Small intestine (tissue), 7 donors: ENCODE measurements at regions not wholly inside any gene's neighbourhood (a gene's known extent, or its start where the extent isn't known, plus 50 kb on each side); places are given as distances from the start of the nearest gene placed in this dataset.

ENCODE experiments used
- DNase-seq, 2 donors: peaks; one replicate each; pipeline versions ENCODE4 v3.0.0 to v3.0.0-alpha.2; 2013
- FAIRE-seq: peaks from 2 replicates; lab custom pipeline; 2012; peaks lifted over from hg19 to GRCh38; lab: Jason Lieb, UNC
- H3K27ac ChIP-seq, 3 donors: one replicate each; pipeline ENCODE4 v1.5.1; 2013; ENCODE audit warnings: low read length in 2 of 3, mild to moderate bottlenecking in 2 of 3, control low read depth in 1 of 3, inconsistent platforms in 1 of 3, low read depth in 1 of 3, moderate library complexity in 1 of 3
- H3K27me3 ChIP-seq, 3 donors: one replicate each; pipeline ENCODE4 v1.6.1; 2013; ENCODE audit warnings: low read length in 3 of 3, inconsistent platforms in 1 of 3; ENCODE audit not compliant: control insufficient read depth in 3 of 3, insufficient read depth in 3 of 3
- H3K36me3 ChIP-seq, 3 donors: one replicate each; pipeline ENCODE4 v1.6.1; 2013; ENCODE audit warnings: low read length in 3 of 3, inconsistent platforms in 1 of 3, low read depth in 1 of 3, mild to moderate bottlenecking in 1 of 3, moderate library complexity in 1 of 3; ENCODE audit not compliant: control insufficient read depth in 3 of 3, insufficient read depth in 2 of 3
- H3K4me1 ChIP-seq, 3 donors: one replicate each; pipeline ENCODE4 v1.6.1; 2013; ENCODE audit warnings: low read length in 2 of 3, inconsistent platforms in 1 of 3, low read depth in 1 of 3, mild to moderate bottlenecking in 1 of 3, moderate library complexity in 1 of 3; ENCODE audit not compliant: control insufficient read depth in 3 of 3, insufficient read depth in 2 of 3
- H3K4me3 ChIP-seq, 3 donors: one replicate each; pipeline ENCODE4 v1.5.1; 2013; ENCODE audit warnings: low read length in 3 of 3, control low read depth in 1 of 3, inconsistent platforms in 1 of 3, low read depth in 1 of 3, mild to moderate bottlenecking in 1 of 3, moderate library complexity in 1 of 3
- H3K9me3 ChIP-seq, 2 donors: one replicate each; pipeline ENCODE4 v1.6.1; 2013; ENCODE audit warnings: low read depth in 1 of 2, low read length in 1 of 2; ENCODE audit not compliant: control insufficient read depth in 2 of 2, insufficient read depth in 1 of 2
- WGBS, 3 donors: extraction: QIAGEN DNeasy Blood & Tissue Kit; methylation state at CpG; one replicate each; pipeline ENCODE4 v1.1.7; 2013; 5-methylcytosine and 5-hydroxymethylcytosine counted together
- donor health status: healthy with polysubstance abuse.
- donor health status: control.
- donor health status: control.
- donor health status: Bipolar disorder and iron deficiency.
- donor health status: healthy.

DNA sequence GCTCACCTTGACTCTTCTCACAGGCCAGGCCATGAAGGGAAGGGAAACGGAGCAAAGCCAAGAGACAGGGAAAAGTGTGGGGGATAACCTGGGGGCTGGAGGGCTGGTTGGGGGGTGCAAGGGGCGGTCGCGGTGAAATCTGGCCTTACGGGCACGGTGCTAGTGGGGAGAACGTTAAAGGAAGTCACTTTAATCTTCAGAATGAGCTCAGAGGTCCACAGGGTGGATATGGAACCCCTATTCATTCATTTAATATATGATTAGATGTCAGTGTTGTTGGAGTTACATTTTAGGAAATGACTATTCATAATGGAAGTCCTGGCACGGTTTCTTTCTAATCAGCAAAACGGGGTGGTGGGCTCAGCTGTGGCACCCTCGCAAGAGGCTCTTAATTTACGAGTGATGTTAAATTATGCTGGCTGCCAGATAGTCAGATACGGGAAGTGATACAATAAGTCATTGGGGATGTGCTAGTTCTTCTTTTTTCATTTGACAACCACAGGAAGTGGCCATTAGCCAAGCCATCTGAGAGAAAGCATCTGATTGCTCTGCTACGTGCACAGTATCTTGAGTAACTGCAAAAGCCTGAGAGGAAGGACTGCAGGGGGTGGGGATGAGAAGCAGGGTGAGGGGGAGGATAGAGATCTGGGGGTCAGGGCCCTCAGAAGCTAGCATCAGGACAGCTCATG is 253.0 kb downstream of the QKI start:
- DNase-seq (peak; percentile 2 to 7), FAIRE-seq (no peak)
- Histone ChIP-seq H3K36me3 (no peaks in the 10 kb centered on the region), H3K4me1 (no peaks in the 10 kb centered on the region), H3K4me3 (no peak overlapping the region), H3K27ac (no peak overlapping the region), H3K27me3 (no peaks in the 10 kb centered on the region), H3K9me3 (peaks cover 0 to 4% of the 10 kb centered on the region in 2 donors)
- WGBS, 3 donors, result 53 to 76% (median 68%) methylated on average over 13 of the region's 13 CpGs

DNA sequence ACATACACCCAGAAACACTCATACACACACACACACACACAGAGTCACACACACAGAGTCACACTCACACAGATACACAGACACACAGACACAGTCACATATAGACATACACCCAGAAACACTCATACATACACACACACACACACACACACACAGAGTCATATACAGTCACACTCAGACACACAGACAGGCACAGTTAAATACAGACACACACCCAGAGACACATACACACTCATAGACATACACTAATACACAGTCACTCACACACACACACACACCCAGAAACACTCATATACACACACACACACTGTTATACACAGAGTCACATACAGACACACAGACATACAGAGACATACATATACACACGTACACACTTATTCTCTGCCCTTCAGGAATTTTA is 250.9 kb downstream of the QKI start:
- Histone ChIP-seq H3K27me3 (no peaks in the 10 kb centered on the region), H3K4me3 (no peak overlapping the region), H3K9me3 (no peaks in the 10 kb centered on the region), H3K36me3 (no peaks in the 10 kb centered on the region), H3K4me1 (no peaks in the 10 kb centered on the region), H3K27ac (no peak overlapping the region)
- 87 to 90% (median 89%) methylated on average over 1 of the region's 1 CpG for WGBS, 3 donors
- DNase-seq (no peak), FAIRE-seq (no peak)

DNA sequence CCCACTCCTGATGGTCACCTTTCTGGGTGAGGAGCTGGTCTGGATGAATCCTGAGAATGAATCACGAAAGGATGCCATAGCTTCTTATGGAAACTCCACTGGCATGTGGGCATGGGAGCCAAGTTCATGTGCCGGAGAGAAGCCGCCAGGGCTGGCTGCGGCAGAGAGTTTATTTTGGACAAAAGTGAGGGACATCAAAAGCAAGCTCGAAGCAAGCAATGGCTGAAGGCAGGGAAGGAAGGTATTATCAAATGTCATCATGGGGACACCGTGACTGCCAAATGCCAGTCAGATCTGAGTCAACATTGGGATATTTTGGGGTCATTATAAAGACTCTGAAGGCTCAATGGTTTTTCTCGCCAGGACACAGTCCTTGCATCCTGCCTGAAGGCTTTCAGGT is 249.1 kb downstream of the QKI start:
- no peak for DNase-seq
- H3K27me3 ChIP-seq, result no peaks in the 10 kb centered on the region

DNA sequence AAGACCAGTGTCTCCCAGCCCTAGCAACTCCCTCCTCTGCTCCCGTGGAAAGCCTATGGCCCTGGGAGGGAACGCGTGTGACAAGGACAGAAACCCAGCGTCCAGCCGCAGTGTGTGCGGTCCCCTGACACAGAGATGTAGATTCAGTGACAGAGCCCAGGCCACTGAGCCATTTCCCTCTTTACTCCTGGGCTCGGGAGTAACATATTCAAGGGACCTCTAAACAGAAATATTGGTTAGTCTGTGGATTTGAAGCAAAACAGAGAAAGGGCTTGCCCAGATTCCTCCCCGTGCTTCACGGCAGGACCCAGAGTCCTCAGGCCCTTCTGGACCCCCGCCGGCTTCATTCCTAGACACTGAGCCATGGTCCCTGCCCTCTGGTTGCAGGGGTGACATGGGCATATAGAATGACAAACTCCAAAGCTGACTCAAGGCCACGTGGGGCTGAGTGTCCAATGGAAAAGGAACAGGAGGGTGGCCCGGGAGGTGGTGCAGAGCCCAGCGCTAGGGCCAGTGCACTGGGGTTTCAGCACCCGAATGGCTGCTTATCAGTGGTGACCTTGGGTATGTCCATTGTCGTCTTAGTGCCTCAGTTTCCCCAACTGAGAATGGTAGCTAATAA is 248.2 kb downstream of the QKI start:
- H3K27me3 ChIP-seq, result no peaks in the 10 kb centered on the region
- H3K4me3 ChIP-seq, result no peak overlapping the region
- no peak for DNase-seq
- H3K9me3 ChIP-seq, result no peaks in the 10 kb centered on the region
- no peak overlapping the region for H3K27ac ChIP-seq
- no peaks in the 10 kb centered on the region for H3K4me1 ChIP-seq
- FAIRE-seq, result no peak
- no peaks in the 10 kb centered on the region for H3K36me3 ChIP-seq
- 87 to 92% (median 88%) methylated on average over 16 of the region's 16 CpGs for WGBS, 3 donors

More for the DNA sequence above, 249.1 kb downstream of the QKI start:
- no peak overlapping the region for H3K27ac ChIP-seq
- no peaks in the 10 kb centered on the region for H3K4me1 ChIP-seq
- H3K4me3 ChIP-seq, result no peak overlapping the region
- H3K9me3 ChIP-seq, result no peaks in the 10 kb centered on the region
- 79 to 88% (median 82%) methylated on average over 7 of the region's 7 CpGs for WGBS, 3 donors
- H3K36me3 ChIP-seq, result no peaks in the 10 kb centered on the region
- no peak for FAIRE-seq

DNA sequence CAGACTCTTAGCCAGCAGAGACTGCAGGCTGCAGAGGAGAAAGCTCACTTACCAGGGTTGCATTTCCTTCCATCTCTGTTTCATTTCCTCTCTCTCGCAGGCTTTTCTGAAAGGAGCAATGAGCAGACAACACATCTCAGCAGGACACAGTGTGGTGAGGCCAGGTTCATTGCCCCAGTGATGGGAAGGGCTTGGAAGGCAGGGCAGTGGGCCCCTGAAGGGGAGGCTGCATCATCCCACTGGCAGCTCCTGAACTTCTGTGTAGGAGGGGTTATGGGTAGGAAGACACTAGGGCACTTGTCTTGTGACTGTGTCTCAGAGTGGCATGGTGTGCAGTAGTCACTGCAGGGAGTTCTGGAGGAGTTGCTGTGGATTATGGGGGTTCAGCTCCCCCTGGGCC is 246.8 kb downstream of the QKI start:
- no peak overlapping the region for H3K4me3 ChIP-seq
- no peak for FAIRE-seq
- no peaks in the 10 kb centered on the region for H3K4me1 ChIP-seq
- WGBS, 3 donors, result 44 to 81% (median 45%) methylated on average over 1 of the region's 1 CpG
- H3K9me3 ChIP-seq, result no peaks in the 10 kb centered on the region
- no peak overlapping the region for H3K27ac ChIP-seq
- no peak for DNase-seq
- H3K27me3 ChIP-seq, result no peaks in the 10 kb centered on the region
- no peaks in the 10 kb centered on the region for H3K36me3 ChIP-seq

DNA sequence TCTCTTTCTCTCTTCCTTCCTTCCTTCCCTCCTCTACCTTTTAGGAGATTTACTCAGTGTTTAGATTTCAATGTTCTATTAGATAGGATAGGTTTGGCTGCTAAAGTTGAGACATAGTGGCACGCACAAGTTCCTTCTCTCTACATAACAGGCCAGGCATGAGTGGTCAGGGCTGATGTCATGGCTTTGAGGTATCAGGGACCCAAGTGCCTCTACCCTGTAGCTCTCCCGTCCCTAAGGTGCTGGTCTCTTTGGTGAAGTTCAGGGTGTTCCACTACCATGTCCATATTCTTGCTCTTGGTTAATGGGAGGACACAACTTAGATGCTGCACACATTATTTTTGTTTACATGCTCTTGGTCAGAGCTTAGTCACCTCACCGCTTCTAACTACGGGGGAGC is 245.3 kb downstream of the QKI start:
- DNase-seq (no peak), FAIRE-seq (no peak)
- WGBS, 3 donors, result 87 to 92% (median 87%) methylated on average over 4 of the region's 4 CpGs
- Histone ChIP-seq H3K27me3 (no peaks in the 10 kb centered on the region), H3K27ac (no peak overlapping the region), H3K4me1 (no peaks in the 10 kb centered on the region), H3K9me3 (no peaks in the 10 kb centered on the region), H3K36me3 (no peaks in the 10 kb centered on the region), H3K4me3 (no peak overlapping the region)

DNA sequence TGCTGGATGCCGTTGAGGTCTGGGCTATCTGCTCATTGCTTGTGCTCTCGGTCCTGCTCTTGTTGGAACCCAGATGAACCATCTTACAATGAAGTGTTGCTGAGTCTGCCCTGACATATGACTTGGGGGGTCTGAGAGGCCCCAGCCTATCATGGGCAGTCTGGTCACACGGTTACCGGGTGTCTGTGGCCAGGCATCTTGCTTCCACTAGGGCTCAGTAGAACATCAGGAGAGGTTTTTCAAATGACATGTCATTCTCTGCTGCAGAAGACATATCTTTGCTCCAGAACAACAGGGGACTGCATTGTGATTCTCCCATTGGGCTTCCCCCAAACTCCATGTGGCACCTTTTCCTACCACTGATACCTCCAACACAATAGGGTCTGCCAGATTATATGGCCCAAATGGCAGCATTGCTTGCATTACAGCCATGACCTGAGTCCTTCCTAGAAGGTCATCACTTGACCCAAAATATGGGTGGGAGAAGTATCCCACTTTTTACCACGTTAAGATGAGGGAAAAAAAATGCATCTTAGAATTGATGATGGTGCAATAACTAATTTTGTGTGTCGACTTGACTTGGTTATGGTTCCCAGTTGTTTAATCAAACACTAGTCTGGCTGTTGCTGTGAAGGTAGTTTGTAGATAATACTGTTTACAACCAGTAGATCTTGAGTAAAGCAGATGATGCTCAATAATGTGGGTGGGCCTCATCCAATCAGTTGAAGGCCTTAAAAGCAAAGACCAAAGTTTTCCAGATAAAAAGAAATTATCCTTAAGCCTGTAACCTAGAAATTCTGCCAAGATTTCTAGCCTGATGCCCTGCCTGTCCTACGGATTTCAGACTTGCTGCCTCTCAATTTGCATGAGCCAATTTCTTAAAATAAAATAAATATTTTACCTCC is 241.0 kb downstream of the QKI start:
- H3K27me3 ChIP-seq, result no peaks in the 10 kb centered on the region
- 73 to 84% (median 75%) methylated on average over 7 of the region's 7 CpGs for WGBS, 3 donors
- no peak overlapping the region for H3K4me3 ChIP-seq
- no peak for DNase-seq
- no peaks in the 10 kb centered on the region for H3K36me3 ChIP-seq
- FAIRE-seq, result no peak
- no peaks in the 10 kb centered on the region for H3K4me1 ChIP-seq
- H3K9me3 ChIP-seq, result no peaks in the 10 kb centered on the region
- no peak overlapping the region for H3K27ac ChIP-seq

DNA sequence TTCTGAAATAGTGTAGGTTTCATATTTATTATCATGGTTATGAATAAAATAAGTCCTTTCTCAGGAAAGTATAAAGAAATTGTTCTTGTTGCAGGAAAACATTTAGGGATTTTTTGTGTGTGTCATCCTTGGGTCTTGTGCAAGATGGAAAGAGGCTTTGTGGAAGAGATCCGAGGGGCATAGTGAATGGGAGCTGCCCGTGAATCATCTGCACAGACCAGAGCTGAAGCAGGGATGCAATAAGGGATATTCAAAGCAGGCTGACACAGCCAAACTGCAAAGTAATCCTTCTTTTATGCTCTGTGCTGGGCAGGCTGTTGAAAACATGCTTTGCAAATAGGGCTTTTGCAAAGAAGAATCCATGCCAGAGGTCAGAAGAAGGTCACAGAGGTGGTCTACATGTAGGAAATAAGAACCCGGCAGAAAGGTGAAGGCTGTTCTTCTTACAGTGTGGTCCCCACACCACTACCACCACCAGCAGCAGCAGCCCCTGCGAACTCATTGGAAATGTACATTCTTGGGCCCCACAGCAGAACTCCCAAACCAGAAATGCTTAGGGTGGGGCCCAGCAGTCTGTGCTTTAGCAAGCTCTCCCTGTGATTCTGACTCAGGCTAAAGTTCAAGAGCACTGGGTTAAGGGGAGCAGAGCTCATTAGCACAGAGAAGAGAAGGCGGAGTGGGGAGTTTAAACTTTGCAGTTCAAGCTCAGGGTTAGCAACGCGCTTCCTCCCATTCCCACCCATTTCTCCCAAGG is 237.6 kb downstream of the QKI start:
- no peak for DNase-seq

More for the DNA sequence above, 237.6 kb downstream of the QKI start:
- H3K4me1 ChIP-seq, result no peaks in the 10 kb centered on the region
- H3K27ac ChIP-seq, result no peak overlapping the region
- WGBS, 3 donors, result 64 to 75% (median 70%) methylated on average over 7 of the region's 7 CpGs
- no peak for FAIRE-seq
- H3K9me3 ChIP-seq, result peaks cover 0 to 2% of the 10 kb centered on the region in 2 donors
- H3K27me3 ChIP-seq, result no peaks in the 10 kb centered on the region
- no peaks in the 10 kb centered on the region for H3K36me3 ChIP-seq
- no peak overlapping the region for H3K4me3 ChIP-seq
